Small intestine (tissue), 7 donors: ENCODE measurements at regions not wholly inside any gene's neighbourhood (a gene's known extent, or its start where the extent isn't known, plus 50 kb on each side); places are given as distances from the start of the nearest gene placed in this dataset.

Source experiments
- DNase-seq, 2 donors: peaks; one replicate each; pipeline versions ENCODE4 v3.0.0 to v3.0.0-alpha.2; 2013
- FAIRE-seq: peaks from 2 replicates; lab custom pipeline; 2012; peaks lifted over from hg19 to GRCh38; lab: Jason Lieb, UNC
- H3K27ac ChIP-seq, 3 donors: one replicate each; pipeline ENCODE4 v1.5.1; 2013; ENCODE audit warnings: low read length in 2 of 3, mild to moderate bottlenecking in 2 of 3, control low read depth in 1 of 3, inconsistent platforms in 1 of 3, low read depth in 1 of 3, moderate library complexity in 1 of 3
- H3K27me3 ChIP-seq, 3 donors: one replicate each; pipeline ENCODE4 v1.6.1; 2013; ENCODE audit warnings: low read length in 3 of 3, inconsistent platforms in 1 of 3; ENCODE audit not compliant: control insufficient read depth in 3 of 3, insufficient read depth in 3 of 3
- H3K36me3 ChIP-seq, 3 donors: one replicate each; pipeline ENCODE4 v1.6.1; 2013; ENCODE audit warnings: low read length in 3 of 3, inconsistent platforms in 1 of 3, low read depth in 1 of 3, mild to moderate bottlenecking in 1 of 3, moderate library complexity in 1 of 3; ENCODE audit not compliant: control insufficient read depth in 3 of 3, insufficient read depth in 2 of 3
- H3K4me1 ChIP-seq, 3 donors: one replicate each; pipeline ENCODE4 v1.6.1; 2013; ENCODE audit warnings: low read length in 2 of 3, inconsistent platforms in 1 of 3, low read depth in 1 of 3, mild to moderate bottlenecking in 1 of 3, moderate library complexity in 1 of 3; ENCODE audit not compliant: control insufficient read depth in 3 of 3, insufficient read depth in 2 of 3
- H3K4me3 ChIP-seq, 3 donors: one replicate each; pipeline ENCODE4 v1.5.1; 2013; ENCODE audit warnings: low read length in 3 of 3, control low read depth in 1 of 3, inconsistent platforms in 1 of 3, low read depth in 1 of 3, mild to moderate bottlenecking in 1 of 3, moderate library complexity in 1 of 3
- H3K9me3 ChIP-seq, 2 donors: one replicate each; pipeline ENCODE4 v1.6.1; 2013; ENCODE audit warnings: low read depth in 1 of 2, low read length in 1 of 2; ENCODE audit not compliant: control insufficient read depth in 2 of 2, insufficient read depth in 1 of 2
- WGBS, 3 donors: extraction: QIAGEN DNeasy Blood & Tissue Kit; methylation state at CpG; one replicate each; pipeline ENCODE4 v1.1.7; 2013; 5-methylcytosine and 5-hydroxymethylcytosine counted together
- donor health status: healthy with polysubstance abuse.
- donor health status: control.
- donor health status: control.
- donor health status: Bipolar disorder and iron deficiency.
- donor health status: healthy.

- H3K9me3 ChIP-seq = peaks cover 0 to 44% of the 10 kb centered on the region in 2 donors
- DNase-seq (no peak), FAIRE-seq (no peak)
- H3K27ac ChIP-seq = no peak overlapping the region
- H3K4me1 ChIP-seq = no peaks in the 10 kb centered on the region
- H3K4me3 ChIP-seq = no peak overlapping the region
- no peaks in the 10 kb centered on the region for H3K27me3 ChIP-seq
- 78 to 84% (median 83%) methylated on average over 4 of the region's 4 CpGs for WGBS, 3 donors
- H3K36me3 ChIP-seq = no peaks in the 10 kb centered on the region
These were observed 172.5 kb upstream of the ALG10B start for GRCh38 chr12:38144049-38144448.

- WGBS, 3 donors = 75 to 78% (median 76%) methylated on average over 17 of the region's 17 CpGs
These were observed 171.8 kb upstream of the ALG10B start for GRCh38 chr12:38144601-38145436.

GRCh38 chr12:38149395-38150073 lies 167.0 kb upstream of the ALG10B start:
- no peaks in the 10 kb centered on the region for H3K36me3 ChIP-seq
- no peak for FAIRE-seq
- peaks cover 0 to 82% of the 10 kb centered on the region in 2 donors for H3K9me3 ChIP-seq
- 87 to 92% (median 90%) methylated on average over 14 of the region's 14 CpGs for WGBS, 3 donors
- no peak overlapping the region for H3K4me3 ChIP-seq
- no peaks in the 10 kb centered on the region for H3K27me3 ChIP-seq
- no peaks in the 10 kb centered on the region for H3K4me1 ChIP-seq
- DNase-seq = no peak
- no peak overlapping the region for H3K27ac ChIP-seq

More at GRCh38 chr12:38144601-38145436, 171.8 kb upstream of the ALG10B start:
- no peak for DNase-seq
- peaks cover 0 to 52% of the 10 kb centered on the region in 2 donors for H3K9me3 ChIP-seq
- no peak overlapping the region for H3K4me3 ChIP-seq
- no peaks in the 10 kb centered on the region for H3K36me3 ChIP-seq
- no peak overlapping the region for H3K27ac ChIP-seq
- FAIRE-seq = no peak
- no peaks in the 10 kb centered on the region for H3K27me3 ChIP-seq
- H3K4me1 ChIP-seq = no peaks in the 10 kb centered on the region

- no peak for FAIRE-seq
- H3K4me3 ChIP-seq = no peak overlapping the region
- 76 to 85% (median 80%) methylated on average over 38 to 39 of the region's 39 CpGs for WGBS, 3 donors
- no peaks in the 10 kb centered on the region for H3K36me3 ChIP-seq
- no peak for DNase-seq
- no peaks in the 10 kb centered on the region for H3K4me1 ChIP-seq
- H3K27me3 ChIP-seq = no peaks in the 10 kb centered on the region
- peaks cover 0 to 88% of the 10 kb centered on the region in 2 donors for H3K9me3 ChIP-seq
- no peak overlapping the region for H3K27ac ChIP-seq
These were observed 164.4 kb upstream of the ALG10B start for GRCh38 chr12:38151991-38152700.

GRCh38 chr12:38152816-38153736 lies 163.5 kb upstream of the ALG10B start:
- Histone ChIP-seq H3K27me3 (no peaks in the 10 kb centered on the region), H3K27ac (no peak overlapping the region), H3K4me3 (no peak overlapping the region), H3K36me3 (no peaks in the 10 kb centered on the region), H3K4me1 (no peaks in the 10 kb centered on the region), H3K9me3 (peaks cover 0 to 91% of the 10 kb centered on the region in 2 donors)
- DNase-seq = no peak
- 86 to 88% (median 87%) methylated on average over 50 to 53 of the region's 53 CpGs for WGBS, 3 donors
- no peak for FAIRE-seq

GRCh38 chr12:38153737-38154061 lies 162.9 kb upstream of the ALG10B start:
- Histone ChIP-seq H3K4me1 (no peaks in the 10 kb centered on the region), H3K36me3 (no peaks in the 10 kb centered on the region), H3K27ac (no peak overlapping the region), H3K4me3 (no peak overlapping the region), H3K9me3 (peaks cover 0 to 94% of the 10 kb centered on the region in 2 donors), H3K27me3 (no peaks in the 10 kb centered on the region)
- FAIRE-seq (no peak), DNase-seq (no peak)
- 87 to 91% (median 88%) methylated on average over 19 of the region's 19 CpGs for WGBS, 3 donors

GRCh38 chr12:38154096-38155019 lies 162.2 kb upstream of the ALG10B start:
- no peak overlapping the region for H3K4me3 ChIP-seq
- FAIRE-seq (no peak), DNase-seq (no peak)
- peaks cover 0 to 96% of the 10 kb centered on the region in 2 donors for H3K9me3 ChIP-seq
- no peaks in the 10 kb centered on the region for H3K27me3 ChIP-seq
- WGBS, 3 donors = 84 to 87% (median 84%) methylated on average over 39 of the region's 39 CpGs
- no peaks in the 10 kb centered on the region for H3K4me1 ChIP-seq
- no peaks in the 10 kb centered on the region for H3K36me3 ChIP-seq
- H3K27ac ChIP-seq = no peak overlapping the region
